ENCODE measurements at regions not wholly inside any gene's neighbourhood (a gene's known extent, or its start where the extent isn't known, plus 50 kb on each side); places are given as distances from the start of the nearest gene placed in this dataset.
A peak's percentile ranks its signal among the peaks of the same experiment; 100 is the strongest.

GRCh38 chr15:95932676-95933075 lies 397.8 kb upstream of the NR2F2 start:
- DNase-seq (ENCODE audit: low spot score in 2 of 2) (no peak), ATAC-seq (no peak)
- Mint-ChIP-seq H3K36me3 (no peaks in the 10 kb centered on the region), H3K27ac (no peak overlapping the region), H3K4me1 (peaks cover 6% of the 10 kb centered on the region), H3K9me3 (peaks cover 1% of the 10 kb centered on the region), H3K4me3 (no peak overlapping the region)

- Mint-ChIP-seq H3K27ac (no peak overlapping the region), H3K4me1 (no peaks in the 10 kb centered on the region), H3K4me3 (no peak overlapping the region), H3K9me3 (peaks cover 2% of the 10 kb centered on the region), H3K36me3 (no peaks in the 10 kb centered on the region)
- ATAC-seq: no peak
- DNase-seq (ENCODE audit: low spot score in 2 of 2): no peak
Measured at GRCh38 chr15:95935852-95936251, 394.6 kb upstream of the NR2F2 start.

- H3K27ac Mint-ChIP-seq: no peak overlapping the region
- no peaks in the 10 kb centered on the region for H3K4me1 Mint-ChIP-seq
- DNase-seq (ENCODE audit: low spot score in 2 of 2) (no peak), ATAC-seq (no peak)
- H3K9me3 Mint-ChIP-seq: peaks cover 2% of the 10 kb centered on the region
- no peak overlapping the region for H3K4me3 Mint-ChIP-seq
- H3K36me3 Mint-ChIP-seq: no peaks in the 10 kb centered on the region
Measured at GRCh38 chr15:95937128-95937528, 393.4 kb upstream of the NR2F2 start.

- DNase-seq (ENCODE audit: low spot score in 2 of 2): no peak
- no peak for ATAC-seq
- no peak overlapping the region for H3K4me3 Mint-ChIP-seq
- no peaks in the 10 kb centered on the region for H3K4me1 Mint-ChIP-seq
- no peaks in the 10 kb centered on the region for H3K36me3 Mint-ChIP-seq
- no peak overlapping the region for H3K27ac Mint-ChIP-seq
- H3K9me3 Mint-ChIP-seq: peaks cover 2% of the 10 kb centered on the region
Measured at GRCh38 chr15:95940431-95940985, 390.0 kb upstream of the NR2F2 start.

- DNase-seq (ENCODE audit: low spot score in 2 of 2) (no peak), ATAC-seq (no peak)
- Mint-ChIP-seq H3K9me3 (no peaks in the 10 kb centered on the region), H3K36me3 (peaks cover 6% of the 10 kb centered on the region), H3K4me1 (no peaks in the 10 kb centered on the region), H3K27ac (no peak overlapping the region), H3K4me3 (no peak overlapping the region)
Measured at GRCh38 chr15:95944193-95944592, 386.3 kb upstream of the NR2F2 start.

- Mint-ChIP-seq H3K4me1 (no peaks in the 10 kb centered on the region), H3K36me3 (peaks cover 6% of the 10 kb centered on the region)
Measured at GRCh38 chr15:95944661-95945255, 385.7 kb upstream of the NR2F2 start.

GRCh38 chr15:95946241-95946640 lies 384.3 kb upstream of the NR2F2 start:
- H3K9me3 Mint-ChIP-seq: no peaks in the 10 kb centered on the region
- no peak for ATAC-seq
- no peak for DNase-seq (ENCODE audit: low spot score in 2 of 2)
- peaks cover 6% of the 10 kb centered on the region for H3K36me3 Mint-ChIP-seq
- no peak overlapping the region for H3K4me3 Mint-ChIP-seq
- no peaks in the 10 kb centered on the region for H3K4me1 Mint-ChIP-seq
- no peak overlapping the region for H3K27ac Mint-ChIP-seq

More at GRCh38 chr15:95944661-95945255, 385.7 kb upstream of the NR2F2 start:
- no peak overlapping the region for H3K27ac Mint-ChIP-seq
- no peak overlapping the region for H3K4me3 Mint-ChIP-seq
- no peaks in the 10 kb centered on the region for H3K9me3 Mint-ChIP-seq
- ATAC-seq (no peak), DNase-seq (ENCODE audit: low spot score in 2 of 2) (no peak)

- ATAC-seq: no peak
Measured at GRCh38 chr15:95946926-95947325, 383.6 kb upstream of the NR2F2 start.

GRCh38 chr15:95948411-95948810 lies 382.1 kb upstream of the NR2F2 start:
- Mint-ChIP-seq H3K4me3 (no peak overlapping the region), H3K9me3 (peaks cover 3% of the 10 kb centered on the region), H3K4me1 (no peaks in the 10 kb centered on the region), H3K36me3 (peaks cover 6% of the 10 kb centered on the region), H3K27ac (no peak overlapping the region)
- DNase-seq (ENCODE audit: low spot score in 2 of 2) (no peak), ATAC-seq (no peak)

More at GRCh38 chr15:95946926-95947325, 383.6 kb upstream of the NR2F2 start:
- Mint-ChIP-seq H3K27ac (peak overlapping the region; percentile 45), H3K4me1 (no peaks in the 10 kb centered on the region), H3K9me3 (no peaks in the 10 kb centered on the region), H3K4me3 (no peak overlapping the region), H3K36me3 (peaks cover 6% of the 10 kb centered on the region)
- DNase-seq (ENCODE audit: low spot score in 2 of 2): no peak

- no peak overlapping the region for H3K27ac Mint-ChIP-seq
- ATAC-seq (no peak), DNase-seq (ENCODE audit: low spot score in 2 of 2) (no peak)
- no peaks in the 10 kb centered on the region for H3K4me1 Mint-ChIP-seq
- H3K36me3 Mint-ChIP-seq: no peaks in the 10 kb centered on the region
- H3K9me3 Mint-ChIP-seq: peaks cover 3% of the 10 kb centered on the region
- H3K4me3 Mint-ChIP-seq: no peak overlapping the region
Measured at GRCh38 chr15:95953032-95953431, 377.5 kb upstream of the NR2F2 start.

GRCh38 chr15:95957861-95958260 lies 372.6 kb upstream of the NR2F2 start:
- no peaks in the 10 kb centered on the region for H3K36me3 Mint-ChIP-seq

GRCh38 chr15:95958382-95958781 lies 372.1 kb upstream of the NR2F2 start:
- Mint-ChIP-seq H3K27ac (no peak overlapping the region), H3K4me1 (no peaks in the 10 kb centered on the region), H3K36me3 (no peaks in the 10 kb centered on the region), H3K9me3 (peaks cover 15% of the 10 kb centered on the region), H3K4me3 (no peak overlapping the region)
- ATAC-seq (no peak), DNase-seq (ENCODE audit: low spot score in 2 of 2) (no peak)

More at GRCh38 chr15:95957861-95958260, 372.6 kb upstream of the NR2F2 start:
- ATAC-seq: no peak
- Mint-ChIP-seq H3K4me3 (no peak overlapping the region), H3K27ac (no peak overlapping the region), H3K9me3 (peaks cover 15% of the 10 kb centered on the region), H3K4me1 (no peaks in the 10 kb centered on the region)
- no peak for DNase-seq (ENCODE audit: low spot score in 2 of 2)

- ATAC-seq (no peak), DNase-seq (ENCODE audit: low spot score in 2 of 2) (no peak)
- H3K27ac Mint-ChIP-seq: no peak overlapping the region
- H3K9me3 Mint-ChIP-seq: no peaks in the 10 kb centered on the region
- H3K36me3 Mint-ChIP-seq: no peaks in the 10 kb centered on the region
- H3K4me1 Mint-ChIP-seq: no peaks in the 10 kb centered on the region
- H3K4me3 Mint-ChIP-seq: no peak overlapping the region
Measured at GRCh38 chr15:95968856-95969255, 361.6 kb upstream of the NR2F2 start.

GRCh38 chr15:95970326-95970725 lies 360.2 kb upstream of the NR2F2 start:
- Mint-ChIP-seq H3K4me3 (no peak overlapping the region), H3K9me3 (no peaks in the 10 kb centered on the region), H3K27ac (no peak overlapping the region), H3K36me3 (no peaks in the 10 kb centered on the region), H3K4me1 (no peaks in the 10 kb centered on the region)
- ATAC-seq: no peak
- no peak for DNase-seq (ENCODE audit: low spot score in 2 of 2)

GRCh38 chr15:95972041-95972553 lies 358.4 kb upstream of the NR2F2 start:
- Mint-ChIP-seq H3K4me1 (no peaks in the 10 kb centered on the region), H3K9me3 (peaks cover 4% of the 10 kb centered on the region), H3K36me3 (no peaks in the 10 kb centered on the region), H3K27ac (no peak overlapping the region), H3K4me3 (no peak overlapping the region)
- no peak for DNase-seq (ENCODE audit: low spot score in 2 of 2)
- no peak for ATAC-seq

- ATAC-seq: no peak
- H3K9me3 Mint-ChIP-seq: peaks cover 4% of the 10 kb centered on the region
Measured at GRCh38 chr15:95972812-95973211, 357.7 kb upstream of the NR2F2 start.

More at GRCh38 chr15:95972812-95973211, 357.7 kb upstream of the NR2F2 start:
- Mint-ChIP-seq H3K4me3 (no peak overlapping the region), H3K27ac (no peak overlapping the region), H3K4me1 (no peaks in the 10 kb centered on the region), H3K36me3 (no peaks in the 10 kb centered on the region)
- no peak for DNase-seq (ENCODE audit: low spot score in 2 of 2)

Data from stimulated activated effector memory CD8-positive, alpha-beta T cell treated with anti-CD3 and anti-CD28 coated beads, Interleukin-12 subunit alpha, Interleukin-12 subunit beta, amount 100 ng/mL, for 72 hours (primary cell).